ENCODE measurements at regions not wholly inside any gene's neighbourhood (a gene's known extent, or its start where the extent isn't known, plus 50 kb on each side); places are given as distances from the start of the nearest gene placed in this dataset.

- intact Hi-C loops (cut with DNase I) = no loop called here
- peak in 40 of 42 donors; percentile 7 to 65 (median 36) for DNase-seq
These were observed 818.2 kb downstream of the TLR4 start for GRCh38 chr9:118522093-118523028.

GRCh38 chr9:118527261-118527660 is 823.1 kb downstream of the TLR4 start:
- no peak for DNase-seq
- intact Hi-C loops (cut with DNase I) = no loop called here

- intact Hi-C loops (cut with DNase I) = no loop called here
- no peak for DNase-seq
These were observed 825.0 kb downstream of the TLR4 start for GRCh38 chr9:118529210-118529609.

- no peak for DNase-seq
- intact Hi-C loops (cut with DNase I) = no loop called here
These were observed 825.5 kb downstream of the TLR4 start for GRCh38 chr9:118529624-118530214.

GRCh38 chr9:118532592-118532991 is 828.4 kb downstream of the TLR4 start:
- intact Hi-C loops (cut with DNase I) = no loop called here
- DNase-seq = no peak

- no peak for DNase-seq
- intact Hi-C loops (cut with DNase I) = no loop called here
These were observed 828.9 kb downstream of the TLR4 start for GRCh38 chr9:118533101-118533500.

- intact Hi-C loops (cut with DNase I) = no loop called here
- no peak for DNase-seq
These were observed 829.6 kb downstream of the TLR4 start for GRCh38 chr9:118533850-118534249.

GRCh38 chr9:118536153-118536552 is 832.0 kb downstream of the TLR4 start:
- intact Hi-C loops (cut with DNase I) = no loop called here
- no peak for DNase-seq

GRCh38 chr9:118538959-118539358 is 830.3 kb downstream of the BRINP1 start:
- intact Hi-C loops (cut with DNase I) = no loop called here
- DNase-seq = no peak

- intact Hi-C loops (cut with DNase I) = no loop called here
- DNase-seq = no peak
These were observed 815.8 kb downstream of the BRINP1 start for GRCh38 chr9:118553465-118553864.

- no peak for DNase-seq
- intact Hi-C loops (cut with DNase I) = no loop called here
These were observed 814.2 kb downstream of the BRINP1 start for GRCh38 chr9:118554987-118555386.

- no peak for DNase-seq
- intact Hi-C loops (cut with DNase I) = no loop called here
These were observed 811.2 kb downstream of the BRINP1 start for GRCh38 chr9:118558026-118558425.

- no peak for DNase-seq
- intact Hi-C loops (cut with DNase I) = no loop called here
These were observed 810.3 kb downstream of the BRINP1 start for GRCh38 chr9:118558891-118559290.

GRCh38 chr9:118561051-118561450 is 808.2 kb downstream of the BRINP1 start:
- DNase-seq = no peak
- intact Hi-C loops (cut with DNase I) = no loop called here

- DNase-seq = peak in 9 of 42 donors; percentile 7 to 41 (median 14)
- intact Hi-C loops (cut with DNase I) = no loop called here
These were observed 805.6 kb downstream of the BRINP1 start for GRCh38 chr9:118563677-118564076.

- intact Hi-C loops (cut with DNase I) = no loop called here
- no peak for DNase-seq
These were observed 801.4 kb downstream of the BRINP1 start for GRCh38 chr9:118567861-118568260.

GRCh38 chr9:118568704-118569103 is 800.5 kb downstream of the BRINP1 start:
- no peak for DNase-seq
- intact Hi-C loops (cut with DNase I) = no loop called here

- no peak for DNase-seq
- intact Hi-C loops (cut with DNase I) = no loop called here
These were observed 800.1 kb downstream of the BRINP1 start for GRCh38 chr9:118569148-118569547.

GRCh38 chr9:118570066-118570465 is 799.2 kb downstream of the BRINP1 start:
- no peak for DNase-seq
- intact Hi-C loops (cut with DNase I) = no loop called here

GRCh38 chr9:118575341-118576070 is 793.7 kb downstream of the BRINP1 start:
- intact Hi-C loops (cut with DNase I) = no loop called here

More at GRCh38 chr9:118575341-118576070, 793.7 kb downstream of the BRINP1 start:
- no peak for DNase-seq

Data from head of caudate nucleus (tissue), 42 donors.